ENCODE measurements at regions not wholly inside any gene's neighbourhood (a gene's known extent, or its start where the extent isn't known, plus 50 kb on each side); places are given as distances from the start of the nearest gene placed in this dataset.
"Not testable (repeated sequence)": the region's sequence is repeated elsewhere in the genome, so short reads cannot be mapped to it uniquely, and the experiment has no call there.

DNA sequence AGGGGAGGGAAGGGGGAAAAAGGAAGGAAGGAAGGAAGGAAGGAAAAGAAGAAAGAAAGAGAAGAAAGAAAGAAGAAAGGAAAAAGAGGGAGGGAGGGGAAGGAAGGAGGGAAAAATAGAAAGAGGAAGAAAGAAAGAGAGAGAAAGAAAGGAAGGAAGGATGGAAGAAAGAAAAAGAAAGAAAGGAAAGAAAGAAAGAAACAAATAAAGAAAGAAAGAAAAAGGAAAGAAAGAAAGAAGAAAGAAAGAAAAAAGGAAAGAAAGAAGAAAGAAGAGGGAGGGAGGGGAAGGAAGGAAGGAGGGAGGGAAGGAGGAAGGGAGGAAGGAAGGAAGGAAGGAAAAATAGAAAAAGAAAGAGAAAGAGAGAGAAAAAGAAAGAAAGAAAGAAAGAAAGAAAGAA, 315.8 kb upstream of the PIK3C3 start:
- Histone ChIP-seq H3K36me3 (ENCODE audit: insufficient read depth) (no peaks in the 10 kb centered on the region), H3K79me2 (ENCODE audit: insufficient read depth, low read depth) (no peaks in the 10 kb centered on the region), H2AFZ (ENCODE audit: low read depth) (no peak overlapping the region), H3K9ac (no peak overlapping the region), H3K4me3 (IDR thresholded peaks at IDR 0.05; ENCODE audit: insufficient read depth, low read depth, low read length) (no peak overlapping the region), H3K4me2 (no peak overlapping the region), H3K4me1 (ENCODE audit: low read depth, poor library complexity, severe bottlenecking) (no peaks in the 10 kb centered on the region), H3K27ac (no peak overlapping the region), H3K27me3 (ENCODE audit: insufficient read depth, low read depth) (no peaks in the 10 kb centered on the region), H4K20me1 (ENCODE audit: insufficient read depth) (no peaks in the 10 kb centered on the region)
- no peak for TF ChIP-seq CTCF (conservative IDR thresholded peaks at IDR 0.05; ENCODE audit: low read depth, low read length)

DNA sequence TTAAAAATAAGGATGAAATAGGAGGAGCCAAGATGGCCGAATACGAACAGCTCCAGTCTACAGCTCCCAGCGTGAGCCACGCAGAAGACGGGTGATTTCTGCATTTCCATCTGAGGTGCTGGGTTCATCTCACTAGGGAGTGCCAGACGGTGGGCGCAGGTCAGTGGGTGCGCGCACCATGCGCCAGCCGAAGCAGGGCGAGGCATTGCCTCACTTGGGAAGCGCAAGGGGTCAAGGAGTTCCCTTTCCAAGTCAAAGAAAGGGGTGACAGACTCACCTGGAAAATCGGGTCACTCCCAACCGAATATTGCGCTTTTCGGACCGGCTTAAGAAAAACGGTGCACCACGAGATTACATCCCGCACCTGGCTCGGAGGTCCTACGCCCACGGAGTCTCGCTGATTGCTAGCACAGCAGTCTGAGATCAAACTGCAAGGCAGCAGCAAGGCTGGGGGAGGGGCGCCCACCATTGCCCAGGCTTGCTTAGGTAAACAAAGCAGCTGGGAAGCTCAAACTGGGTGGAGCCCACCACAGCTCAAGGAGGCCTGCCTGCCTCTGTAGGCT, 323.2 kb upstream of the PIK3C3 start:
- not testable (repeated sequence) for H4K20me1 ChIP-seq (ENCODE audit: insufficient read depth); H3K4me2 ChIP-seq; H3K36me3 ChIP-seq (ENCODE audit: insufficient read depth); H3K27me3 ChIP-seq (ENCODE audit: insufficient read depth, low read depth); H2AFZ ChIP-seq (ENCODE audit: low read depth); H3K4me3 ChIP-seq (IDR thresholded peaks at IDR 0.05; ENCODE audit: insufficient read depth, low read depth, low read length); H3K4me1 ChIP-seq (ENCODE audit: low read depth, poor library complexity, severe bottlenecking)
- Histone ChIP-seq H3K79me2 (ENCODE audit: insufficient read depth, low read depth) (peaks cover 24% of the 10 kb centered on the region), H3K27ac (peak overlapping the region; percentile 77), H3K9ac (peak overlapping the region; percentile 67; the same call in 1 of the 2 replicates)

DNA sequence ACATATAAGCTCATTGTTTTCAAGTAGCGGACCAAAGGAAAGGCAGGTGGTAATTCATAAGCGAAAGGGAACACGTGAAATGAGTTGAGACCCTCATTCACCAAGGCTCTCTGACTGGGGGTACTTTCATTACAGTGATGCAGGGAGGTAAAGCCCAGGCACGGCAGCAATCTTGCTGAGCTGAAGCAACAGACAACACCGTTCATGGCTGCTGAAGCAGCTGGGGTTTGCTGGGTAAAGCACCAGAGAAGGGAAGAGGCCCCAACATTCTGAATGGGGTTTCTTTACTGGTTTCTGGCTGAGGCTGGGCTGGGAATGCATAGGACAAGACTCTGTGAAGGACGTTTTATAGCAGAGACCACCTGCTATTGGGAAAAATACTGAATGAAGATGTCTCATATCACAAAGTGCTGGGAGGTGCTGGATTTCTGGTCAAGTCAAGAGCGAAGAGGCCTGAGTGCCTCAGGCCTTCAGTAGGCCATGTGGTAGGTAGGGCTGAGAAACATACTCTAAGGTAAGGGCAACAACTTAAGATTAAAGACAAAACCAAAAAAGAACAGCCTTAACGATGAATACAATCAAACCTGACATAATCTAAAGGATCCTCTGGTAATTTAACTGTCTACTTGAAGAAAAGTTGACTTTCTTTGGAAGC, 324.7 kb upstream of the PIK3C3 start:
- H3K4me2 ChIP-seq, result peak overlapping the region; percentile 50
- no peaks in the 10 kb centered on the region for H4K20me1 ChIP-seq (ENCODE audit: insufficient read depth)
- peaks cover 24% of the 10 kb centered on the region for H3K79me2 ChIP-seq (ENCODE audit: insufficient read depth, low read depth)
- H3K27ac ChIP-seq, result peak overlapping the region; percentile 77
- H2AFZ ChIP-seq (ENCODE audit: low read depth), result no peak overlapping the region; the same call in 1 of the 2 replicates
- no peaks in the 10 kb centered on the region for H3K27me3 ChIP-seq (ENCODE audit: insufficient read depth, low read depth)
- H3K4me3 ChIP-seq (IDR thresholded peaks at IDR 0.05; ENCODE audit: insufficient read depth, low read depth, low read length), result no peak overlapping the region
- TF ChIP-seq CTCF (conservative IDR thresholded peaks at IDR 0.05; ENCODE audit: low read depth, low read length), result no peak
- no peaks in the 10 kb centered on the region for H3K4me1 ChIP-seq (ENCODE audit: low read depth, poor library complexity, severe bottlenecking)
- no peaks in the 10 kb centered on the region for H3K36me3 ChIP-seq (ENCODE audit: insufficient read depth)
- peak overlapping the region; percentile 67; the same call in 1 of the 2 replicates for H3K9ac ChIP-seq

DNA sequence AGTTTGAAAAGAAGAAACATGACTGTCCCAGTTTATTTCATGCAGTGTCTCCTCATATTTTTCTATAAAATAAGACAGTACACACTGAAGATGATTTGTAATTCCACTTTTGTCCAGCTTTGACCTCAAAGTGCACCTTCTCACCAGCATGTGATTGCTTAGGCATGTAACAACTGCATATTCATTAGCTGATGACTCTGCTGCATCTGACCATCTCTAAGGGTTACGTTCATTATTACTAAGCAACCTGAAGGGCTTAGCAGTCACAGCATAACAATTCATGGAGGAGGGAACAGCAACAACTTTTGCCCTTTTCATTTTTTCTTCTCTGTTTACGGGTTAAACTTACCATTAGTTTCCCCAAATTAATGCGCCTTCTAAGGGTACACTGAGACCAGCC, 330.6 kb upstream of the PIK3C3 start:
- H3K36me3 ChIP-seq (ENCODE audit: insufficient read depth), result no peaks in the 10 kb centered on the region
- H3K79me2 ChIP-seq (ENCODE audit: insufficient read depth, low read depth), result peaks cover 12% of the 10 kb centered on the region; the same call in 1 of the 2 replicates
- H4K20me1 ChIP-seq (ENCODE audit: insufficient read depth), result no peaks in the 10 kb centered on the region
- no peak for TF ChIP-seq CTCF (conservative IDR thresholded peaks at IDR 0.05; ENCODE audit: low read depth, low read length)
- H3K9ac ChIP-seq, result no peak overlapping the region
- H3K27me3 ChIP-seq (ENCODE audit: insufficient read depth, low read depth), result no peaks in the 10 kb centered on the region
- no peak overlapping the region for H3K27ac ChIP-seq
- no peak overlapping the region for H3K4me3 ChIP-seq (IDR thresholded peaks at IDR 0.05; ENCODE audit: insufficient read depth, low read depth, low read length)
- H3K4me2 ChIP-seq, result no peak overlapping the region
- no peaks in the 10 kb centered on the region for H3K4me1 ChIP-seq (ENCODE audit: low read depth, poor library complexity, severe bottlenecking)
- no peak overlapping the region for H2AFZ ChIP-seq (ENCODE audit: low read depth)

- H3K4me1 ChIP-seq (ENCODE audit: low read depth, poor library complexity, severe bottlenecking), result no peaks in the 10 kb centered on the region
- H3K9ac ChIP-seq, result no peak overlapping the region
- no peaks in the 10 kb centered on the region for H3K27me3 ChIP-seq (ENCODE audit: insufficient read depth, low read depth)
- no peaks in the 10 kb centered on the region for H3K36me3 ChIP-seq (ENCODE audit: insufficient read depth)
- no peak overlapping the region for H3K4me2 ChIP-seq
- no peak overlapping the region for H3K27ac ChIP-seq
- H4K20me1 ChIP-seq (ENCODE audit: insufficient read depth), result no peaks in the 10 kb centered on the region
- H3K79me2 ChIP-seq (ENCODE audit: insufficient read depth, low read depth), result no peaks in the 10 kb centered on the region; the same call in 1 of the 2 replicates
- H3K4me3 ChIP-seq (IDR thresholded peaks at IDR 0.05; ENCODE audit: insufficient read depth, low read depth, low read length), result no peak overlapping the region
- TF ChIP-seq CTCF (conservative IDR thresholded peaks at IDR 0.05; ENCODE audit: low read depth, low read length), result no peak
- H2AFZ ChIP-seq (ENCODE audit: low read depth), result no peak overlapping the region
Observed at GRCh38 chr18:41621177-41621576, 333.9 kb upstream of the PIK3C3 start.
